OCI-LY3 (cell line): ENCODE measurements at regions not wholly inside any gene's neighbourhood (a gene's known extent, or its start where the extent isn't known, plus 50 kb on each side); places are given as distances from the start of the nearest gene placed in this dataset.

ENCODE experiments used
- H2AFZ ChIP-seq: fragments of 200-600, 300-600 bp; shearing (Covaris generic); 2 replicates; pipeline ENCODE4 v1.6.0; 2014; ENCODE audit warnings: antibody characterized with exemption, low read depth, low read length
- H3K27ac ChIP-seq: fragments of 200-600, 300-600 bp; sonication (generic); 2 replicates; pipeline ENCODE4 v1.5.1; 2014; ENCODE audit warnings: mild to moderate bottlenecking, low read length, moderate library complexity, mixed read lengths
- H3K27me3 ChIP-seq: fragments of 200-600, 300-600 bp; sonication (generic); 2 replicates; pipeline ENCODE4 v1.6.1; 2014; ENCODE audit warnings: low read depth, low read length, mixed read lengths
- H3K36me3 ChIP-seq: fragments of 200-600, 300-600 bp; sonication (generic); replicated peaks from 2 replicates; pipeline ENCODE3; 2014; ENCODE audit warnings: low read depth, low read length, mixed read lengths
- H3K4me1 ChIP-seq: fragments of 300-600, 200-600 bp; sonication (generic); 2 replicates; pipeline ENCODE4 v1.6.1; 2014; ENCODE audit warnings: low read length, mixed read lengths
- H3K4me2 ChIP-seq: fragments of 200-600, 300-600 bp; sonication (generic); 2 replicates; pipeline ENCODE4 v1.6.1; 2014; ENCODE audit warnings: low read length, mixed read lengths
- H3K4me3 ChIP-seq: fragments of 300-600, 200-600 bp; sonication (generic); 2 replicates; pipeline ENCODE4 v1.5.1; 2014; ENCODE audit warnings: antibody characterized with exemption, mild to moderate bottlenecking, low read length, moderate library complexity
- H3K79me2 ChIP-seq: fragments of 300-600, 200-600 bp; shearing (Covaris generic); 2 replicates; pipeline ENCODE4 v1.6.1; 2014; ENCODE audit warnings: mild to moderate bottlenecking, low read length, mixed read lengths
- H3K9ac ChIP-seq: fragments of 300-600, 200-600 bp; shearing (Covaris generic); 2 replicates; pipeline ENCODE4 v1.6.0; 2014; ENCODE audit warnings: mild to moderate bottlenecking, low read length, moderate library complexity
- H3K9me3 ChIP-seq: fragments of 200-600, 300-600 bp; shearing (Covaris generic); 2 replicates; pipeline ENCODE4 v1.6.1; 2014; ENCODE audit warnings: low read length, mixed read lengths; ENCODE audit not compliant: insufficient read depth
- H4K20me1 ChIP-seq: fragments of 200-600, 300-600 bp; sonication (generic); 2 replicates; pipeline ENCODE4 v1.6.1; 2016; ENCODE audit warnings: low read length, mixed read lengths; ENCODE audit not compliant: insufficient read depth
- CTCF ChIP-seq: fragments of 200-600, 300-600 bp; sonication (generic); IDR thresholded peaks from 2 replicates; pipeline ENCODE4 v1.5.1; 2014; ENCODE audit warnings: antibody characterized with exemption, low read length, low read depth
- EZH2phosphoT487 ChIP-seq: fragments of 200-600 bp; shearing (Covaris generic); IDR thresholded peaks from 2 replicates; pipeline ENCODE4 v1.6.1; 2018; ENCODE audit warnings: antibody characterized with exemption, mixed run types, low read depth

GRCh38 chr18:75133721-75134610 lies 75.0 kb downstream of the PTGR3 start:
- Histone ChIP-seq H4K20me1 (no peaks in the 10 kb centered on the region), H3K4me2 (no peak overlapping the region), H2AFZ (no peak overlapping the region), H3K27me3 (0 out of 2 replicates have a peak, but pooled peaks cover 4% of the 10 kb centered on the region), H3K36me3 (no peaks in the 10 kb centered on the region), H3K79me2 (no peaks in the 10 kb centered on the region), H3K4me3 (no peak overlapping the region), H3K4me1 (no peaks in the 10 kb centered on the region), H3K9me3 (no peaks in the 10 kb centered on the region), H3K9ac (no peak overlapping the region), H3K27ac (no peak overlapping the region)
- no peak for TF ChIP-seq EZH2phosphoT487
- no peak for TF ChIP-seq CTCF

GRCh38 chr18:75132931-75133525 lies 75.9 kb downstream of the PTGR3 start:
- H3K4me1 ChIP-seq = no peaks in the 10 kb centered on the region
- 0 out of 2 replicates have a peak, but pooled peaks cover 4% of the 10 kb centered on the region for H3K27me3 ChIP-seq
- no peak overlapping the region for H2AFZ ChIP-seq
- no peak overlapping the region for H3K4me2 ChIP-seq
- H3K9me3 ChIP-seq = no peaks in the 10 kb centered on the region
- H3K4me3 ChIP-seq = no peak overlapping the region
- no peaks in the 10 kb centered on the region for H3K79me2 ChIP-seq
- no peak overlapping the region for H3K9ac ChIP-seq
- no peaks in the 10 kb centered on the region for H3K36me3 ChIP-seq
- no peak overlapping the region for H3K27ac ChIP-seq
- H4K20me1 ChIP-seq = no peaks in the 10 kb centered on the region
- TF ChIP-seq EZH2phosphoT487 (no peak), CTCF (no peak)

- H3K9ac ChIP-seq = no peak overlapping the region
- H2AFZ ChIP-seq = no peak overlapping the region
- no peaks in the 10 kb centered on the region for H3K4me1 ChIP-seq
- H3K79me2 ChIP-seq = no peaks in the 10 kb centered on the region
- H3K4me2 ChIP-seq = no peak overlapping the region
- TF ChIP-seq EZH2phosphoT487 (no peak), CTCF (no peak)
- H3K9me3 ChIP-seq = no peaks in the 10 kb centered on the region
- no peaks in the 10 kb centered on the region for H3K36me3 ChIP-seq
- H3K27ac ChIP-seq = no peak overlapping the region
- H4K20me1 ChIP-seq = no peaks in the 10 kb centered on the region
- H3K4me3 ChIP-seq = no peak overlapping the region
- H3K27me3 ChIP-seq = 0 out of 2 replicates have a peak, but pooled peaks cover 4% of the 10 kb centered on the region
These were observed 76.7 kb downstream of the PTGR3 start for GRCh38 chr18:75132098-75132870.
